ENCODE measurements at regions not wholly inside any gene's neighbourhood (a gene's known extent, or its start where the extent isn't known, plus 50 kb on each side); places are given as distances from the start of the nearest gene placed in this dataset.

DNA sequence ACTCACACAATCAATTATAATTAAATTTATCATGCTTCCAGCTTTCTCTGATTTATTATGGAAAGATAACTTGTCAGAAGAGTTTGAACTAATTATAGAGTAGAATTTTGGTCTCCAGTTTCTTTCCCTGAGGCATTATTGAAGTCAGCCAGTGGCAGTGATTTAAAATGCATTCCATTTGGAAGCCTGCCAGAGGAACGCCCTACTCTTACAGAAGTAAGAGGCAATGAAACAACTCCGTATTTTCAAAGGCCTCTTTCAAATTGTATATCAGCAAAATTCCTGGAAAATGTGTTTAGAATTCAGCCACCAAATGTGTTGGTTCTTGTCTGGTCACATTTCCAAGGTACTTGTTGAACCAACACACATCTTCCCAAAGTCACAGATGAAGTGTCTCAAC lies 640.9 kb downstream of the SEMA5A start:
- TF ChIP-seq EP300 (conservative IDR thresholded peaks at IDR 0.05; ENCODE audit: poor library complexity, severe bottlenecking) (no peak), TAF1 (IDR thresholded peaks at IDR 0.05; ENCODE audit: low read depth) (no peak), RAD21 (conservative IDR thresholded peaks at IDR 0.05) (no peak), POLR2AphosphoS5 (IDR thresholded peaks at IDR 0.05) (no peak)
- TF ChIP-seq, protein P1, sequence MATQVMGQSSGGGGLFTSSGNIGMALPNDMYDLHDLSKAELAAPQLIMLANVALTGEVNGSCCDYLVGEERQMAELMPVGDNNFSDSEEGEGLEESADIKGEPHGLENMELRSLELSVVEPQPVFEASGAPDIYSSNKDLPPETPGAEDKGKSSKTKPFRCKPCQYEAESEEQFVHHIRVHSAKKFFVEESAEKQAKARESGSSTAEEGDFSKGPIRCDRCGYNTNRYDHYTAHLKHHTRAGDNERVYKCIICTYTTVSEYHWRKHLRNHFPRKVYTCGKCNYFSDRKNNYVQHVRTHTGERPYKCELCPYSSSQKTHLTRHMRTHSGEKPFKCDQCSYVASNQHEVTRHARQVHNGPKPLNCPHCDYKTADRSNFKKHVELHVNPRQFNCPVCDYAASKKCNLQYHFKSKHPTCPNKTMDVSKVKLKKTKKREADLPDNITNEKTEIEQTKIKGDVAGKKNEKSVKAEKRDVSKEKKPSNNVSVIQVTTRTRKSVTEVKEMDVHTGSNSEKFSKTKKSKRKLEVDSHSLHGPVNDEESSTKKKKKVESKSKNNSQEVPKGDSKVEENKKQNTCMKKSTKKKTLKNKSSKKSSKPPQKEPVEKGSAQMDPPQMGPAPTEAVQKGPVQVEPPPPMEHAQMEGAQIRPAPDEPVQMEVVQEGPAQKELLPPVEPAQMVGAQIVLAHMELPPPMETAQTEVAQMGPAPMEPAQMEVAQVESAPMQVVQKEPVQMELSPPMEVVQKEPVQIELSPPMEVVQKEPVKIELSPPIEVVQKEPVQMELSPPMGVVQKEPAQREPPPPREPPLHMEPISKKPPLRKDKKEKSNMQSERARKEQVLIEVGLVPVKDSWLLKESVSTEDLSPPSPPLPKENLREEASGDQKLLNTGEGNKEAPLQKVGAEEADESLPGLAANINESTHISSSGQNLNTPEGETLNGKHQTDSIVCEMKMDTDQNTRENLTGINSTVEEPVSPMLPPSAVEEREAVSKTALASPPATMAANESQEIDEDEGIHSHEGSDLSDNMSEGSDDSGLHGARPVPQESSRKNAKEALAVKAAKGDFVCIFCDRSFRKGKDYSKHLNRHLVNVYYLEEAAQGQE (IDR thresholded peaks at IDR 0.05; ENCODE audit: borderline replicate concordance): no peak
- no peaks in the 10 kb centered on the region for H3F3A ChIP-seq (ENCODE audit: insufficient read depth, low read length, poor library complexity, severe bottlenecking)
- no peak overlapping the region for H2AFZ ChIP-seq (ENCODE audit: low read depth, low read length)
- H3K4me2 ChIP-seq (ENCODE audit: low read length): no peak overlapping the region
- no peak overlapping the region for H3K9ac ChIP-seq (ENCODE audit: low read length)
- no peaks in the 10 kb centered on the region for H3K79me2 ChIP-seq (replicated peaks; ENCODE audit: insufficient read depth, low read length)
- no peaks in the 10 kb centered on the region for H3K27me3 ChIP-seq (ENCODE audit: insufficient read depth, low read depth, low read length)
- no peaks in the 10 kb centered on the region for H4K20me1 ChIP-seq (ENCODE audit: insufficient read depth)
- H3K4me3 ChIP-seq (ENCODE audit: low read length): no peak overlapping the region
- no peaks in the 10 kb centered on the region for H3K9me3 ChIP-seq (ENCODE audit: low read length)
- H3K9me2 ChIP-seq (ENCODE audit: insufficient read depth, low read length): no peaks in the 10 kb centered on the region
- H3K27ac ChIP-seq (ENCODE audit: low read length): no peak overlapping the region
- no peaks in the 10 kb centered on the region for H3K36me3 ChIP-seq (ENCODE audit: insufficient read depth, low read length)

DNA sequence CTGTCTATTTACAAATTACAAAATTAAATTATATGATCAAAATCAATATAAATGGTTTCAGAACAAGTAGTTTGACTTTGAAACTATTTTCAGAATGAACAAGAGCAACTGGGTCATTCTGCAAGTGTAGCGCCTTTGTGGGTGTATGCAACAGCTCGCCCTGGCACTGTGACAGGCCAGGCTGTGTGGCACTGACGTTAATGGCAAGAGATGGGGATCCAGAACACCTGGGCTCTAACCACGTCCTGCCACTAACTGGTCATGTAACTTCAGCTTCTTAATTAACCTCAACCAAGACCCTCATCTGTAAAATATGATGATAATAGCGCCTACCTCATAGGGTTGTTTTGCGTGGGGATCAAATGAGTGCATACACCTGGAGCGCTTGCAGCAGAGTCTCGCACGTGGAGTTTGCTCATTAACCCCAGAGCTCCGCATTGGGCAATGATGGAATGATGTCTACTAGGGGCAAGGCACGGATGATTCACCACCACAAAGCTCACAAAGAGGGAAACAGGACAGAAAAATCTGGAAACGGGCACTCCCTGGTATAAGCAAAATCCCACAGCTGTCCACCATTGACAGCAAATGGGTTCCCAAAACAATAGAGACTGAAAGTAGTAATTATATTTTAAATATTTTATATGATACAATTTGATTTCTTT lies 639.4 kb downstream of the SEMA5A start:
- no peaks in the 10 kb centered on the region for H3K9me3 ChIP-seq (ENCODE audit: low read length)

More for the DNA sequence above, 639.4 kb downstream of the SEMA5A start:
- Histone ChIP-seq H3K9ac (ENCODE audit: low read length) (no peak overlapping the region), H3K4me2 (ENCODE audit: low read length) (no peak overlapping the region), H2AFZ (ENCODE audit: low read depth, low read length) (no peak overlapping the region), H3K27ac (ENCODE audit: low read length) (no peak overlapping the region), H3K27me3 (ENCODE audit: insufficient read depth, low read depth, low read length) (no peaks in the 10 kb centered on the region), H3K4me3 (ENCODE audit: low read length) (no peak overlapping the region), H3K36me3 (ENCODE audit: insufficient read depth, low read length) (no peaks in the 10 kb centered on the region), H3K9me2 (ENCODE audit: insufficient read depth, low read length) (no peaks in the 10 kb centered on the region), H4K20me1 (ENCODE audit: insufficient read depth) (no peaks in the 10 kb centered on the region), H3F3A (ENCODE audit: insufficient read depth, low read length, poor library complexity, severe bottlenecking) (no peaks in the 10 kb centered on the region), H3K79me2 (replicated peaks; ENCODE audit: insufficient read depth, low read length) (no peaks in the 10 kb centered on the region)
- TF ChIP-seq TAF1 (IDR thresholded peaks at IDR 0.05; ENCODE audit: low read depth): no peak
- TF ChIP-seq, protein P1 (IDR thresholded peaks at IDR 0.05; ENCODE audit: borderline replicate concordance): no peak
- TF ChIP-seq, protein P2, sequence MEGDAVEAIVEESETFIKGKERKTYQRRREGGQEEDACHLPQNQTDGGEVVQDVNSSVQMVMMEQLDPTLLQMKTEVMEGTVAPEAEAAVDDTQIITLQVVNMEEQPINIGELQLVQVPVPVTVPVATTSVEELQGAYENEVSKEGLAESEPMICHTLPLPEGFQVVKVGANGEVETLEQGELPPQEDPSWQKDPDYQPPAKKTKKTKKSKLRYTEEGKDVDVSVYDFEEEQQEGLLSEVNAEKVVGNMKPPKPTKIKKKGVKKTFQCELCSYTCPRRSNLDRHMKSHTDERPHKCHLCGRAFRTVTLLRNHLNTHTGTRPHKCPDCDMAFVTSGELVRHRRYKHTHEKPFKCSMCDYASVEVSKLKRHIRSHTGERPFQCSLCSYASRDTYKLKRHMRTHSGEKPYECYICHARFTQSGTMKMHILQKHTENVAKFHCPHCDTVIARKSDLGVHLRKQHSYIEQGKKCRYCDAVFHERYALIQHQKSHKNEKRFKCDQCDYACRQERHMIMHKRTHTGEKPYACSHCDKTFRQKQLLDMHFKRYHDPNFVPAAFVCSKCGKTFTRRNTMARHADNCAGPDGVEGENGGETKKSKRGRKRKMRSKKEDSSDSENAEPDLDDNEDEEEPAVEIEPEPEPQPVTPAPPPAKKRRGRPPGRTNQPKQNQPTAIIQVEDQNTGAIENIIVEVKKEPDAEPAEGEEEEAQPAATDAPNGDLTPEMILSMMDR (IDR thresholded peaks at IDR 0.05; ENCODE audit: poor library complexity, severe bottlenecking): no peak
- no peak for TF ChIP-seq EZH2 (IDR thresholded peaks at IDR 0.05; ENCODE audit: borderline replicate concordance, insufficient read depth, low read length, poor library complexity, severe bottlenecking)
- TF ChIP-seq POLR2AphosphoS5 (IDR thresholded peaks at IDR 0.05): no peak

Measured in neural cell (in vitro differentiated cells).